Liver (tissue), 8 donors: ENCODE measurements at regions not wholly inside any gene's neighbourhood (a gene's known extent, or its start where the extent isn't known, plus 50 kb on each side); places are given as distances from the start of the nearest gene placed in this dataset.

Experiments
- DNase-seq: peaks from one replicate; pipeline ENCODE4 v3.0.0-alpha.2; 2017; ENCODE audit warnings: low spot score
- H3K27ac ChIP-seq, 2 donors: one replicate each; pipeline ENCODE4 v1.7.0; 2013; ENCODE audit warnings: inconsistent platforms in 2 of 2, low read length in 2 of 2, control low read depth in 1 of 2, low read depth in 1 of 2, mild to moderate bottlenecking in 1 of 2
- H3K27me3 ChIP-seq, 4 donors: one replicate each; pipeline versions ENCODE4 v1.6.1 to v1.7.0; 2013; ENCODE audit warnings: low read length in 3 of 4, inconsistent platforms in 1 of 4, mild to moderate bottlenecking in 1 of 4, moderate library complexity in 1 of 4; ENCODE audit not compliant: control insufficient read depth in 4 of 4, insufficient read depth in 4 of 4
- H3K36me3 ChIP-seq, 4 donors: one replicate each; pipeline versions ENCODE4 v1.6.1 to v1.7.0; 2013; ENCODE audit warnings: low read length in 3 of 4, mild to moderate bottlenecking in 3 of 4, low read depth in 1 of 4, moderate library complexity in 1 of 4; ENCODE audit not compliant: control insufficient read depth in 4 of 4, insufficient read depth in 3 of 4
- H3K4me1 ChIP-seq, 4 donors: one replicate each; pipeline versions ENCODE4 v1.6.1 to v1.7.0; 2013; ENCODE audit warnings: low read length in 3 of 4, mild to moderate bottlenecking in 3 of 4, moderate library complexity in 1 of 4; ENCODE audit not compliant: control insufficient read depth in 4 of 4, insufficient read depth in 4 of 4
- H3K4me3 ChIP-seq, 3 donors: one replicate each; pipeline versions ENCODE4 v1.6.1 to v1.7.0; 2013; ENCODE audit warnings: low read length in 3 of 3, control low read depth in 1 of 3, low read depth in 1 of 3, mild to moderate bottlenecking in 1 of 3
- H3K9ac ChIP-seq, 2 donors: one replicate each; pipeline ENCODE4 v1.7.0; 2013; ENCODE audit warnings: low read length in 2 of 2, mild to moderate bottlenecking in 2 of 2, moderate library complexity in 2 of 2, control low read depth in 1 of 2, low read depth in 1 of 2
- H3K9me3 ChIP-seq, 4 donors: one replicate each; pipeline versions ENCODE4 v1.6.1 to v1.7.0; 2013; ENCODE audit warnings: low read length in 3 of 4; ENCODE audit not compliant: control insufficient read depth in 4 of 4
- FOXA1 ChIP-seq: IDR thresholded peaks from 2 replicates; pipeline ENCODE4 v1.6.1; 2016; ENCODE audit warnings: antibody characterized with exemption
- FOXA2 ChIP-seq: IDR thresholded peaks from 2 replicates; pipeline ENCODE4 v1.6.1; 2016; ENCODE audit warnings: antibody characterized with exemption
- GABPA ChIP-seq, 2 donors: IDR thresholded peaks in 1 of 2; conservative IDR thresholded peaks in 1 of 2; 2 replicates each; pipeline ENCODE4 v1.6.1; 2016; ENCODE audit warnings: antibody characterized with exemption in 2 of 2, mild to moderate bottlenecking in 1 of 2, moderate library complexity in 1 of 2
- HNF4A ChIP-seq, 2 donors: conservative IDR thresholded peaks; 2 replicates each; pipeline ENCODE4 v1.6.1; 2016; ENCODE audit warnings: antibody characterized with exemption in 2 of 2, mild to moderate bottlenecking in 2 of 2
- HNF4G ChIP-seq: IDR thresholded peaks from 2 replicates; pipeline ENCODE4 v1.6.1; 2016; ENCODE audit warnings: antibody characterized with exemption
- JUND ChIP-seq, 2 donors: IDR thresholded peaks; 2 replicates each; pipeline ENCODE4 v1.6.1; 2016; ENCODE audit warnings: antibody characterized with exemption in 2 of 2
- RAD21 ChIP-seq, 2 donors: IDR thresholded peaks; 2 replicates each; pipeline ENCODE4 v1.6.1; 2016; ENCODE audit warnings: antibody characterized with exemption in 2 of 2, mild to moderate bottlenecking in 2 of 2
- RXRA ChIP-seq, 2 donors: IDR thresholded peaks; 2 replicates each; pipeline ENCODE4 v1.6.1; 2017 to 2018; ENCODE audit warnings: antibody characterized with exemption in 2 of 2, mild to moderate bottlenecking in 1 of 2
- SP1 ChIP-seq: IDR thresholded peaks from 2 replicates; pipeline ENCODE4 v1.6.1; 2018; ENCODE audit warnings: antibody characterized with exemption, mild to moderate bottlenecking
- TAF1 ChIP-seq: conservative IDR thresholded peaks from 2 replicates; pipeline ENCODE4 v1.6.1; 2016; ENCODE audit warnings: antibody characterized with exemption, mild to moderate bottlenecking
- YY1 ChIP-seq: IDR thresholded peaks from 2 replicates; pipeline ENCODE4 v1.6.1; 2016; ENCODE audit warnings: antibody characterized with exemption, mild to moderate bottlenecking
- WGBS: extraction: QIAGEN DNeasy Blood & Tissue Kit; methylation state at CpG from one replicate; pipeline ENCODE4 v1.1.7; 2013; 5-methylcytosine and 5-hydroxymethylcytosine counted together
- TF ChIP-seq, protein P1 (sequence below): fragments of 150-350 bp; IDR thresholded peaks from 2 replicates; pipeline ENCODE4 v1.5.1; 2017; ENCODE audit warnings: improper control_type of control experiment, low read depth, low read length; ENCODE audit not compliant: missing input control
- TF ChIP-seq, protein P2 (sequence below): IDR thresholded peaks from 2 replicates; pipeline ENCODE4 v1.6.1; 2016; ENCODE audit warnings: antibody characterized with exemption, mild to moderate bottlenecking
- TF ChIP-seq, protein P3 (sequence below): IDR thresholded peaks from 2 replicates; pipeline ENCODE4 v1.6.1; 2016; ENCODE audit warnings: antibody characterized with exemption
- TF ChIP-seq, protein P4 (sequence below): IDR thresholded peaks from 2 replicates; pipeline ENCODE4 v1.6.1; 2016; ENCODE audit warnings: antibody characterized with exemption
- donor health status: healthy.
- donor health status: healthy.
- donor health status: healthy.
- donor health status: healthy.
- donor health status: healthy.

DNA sequence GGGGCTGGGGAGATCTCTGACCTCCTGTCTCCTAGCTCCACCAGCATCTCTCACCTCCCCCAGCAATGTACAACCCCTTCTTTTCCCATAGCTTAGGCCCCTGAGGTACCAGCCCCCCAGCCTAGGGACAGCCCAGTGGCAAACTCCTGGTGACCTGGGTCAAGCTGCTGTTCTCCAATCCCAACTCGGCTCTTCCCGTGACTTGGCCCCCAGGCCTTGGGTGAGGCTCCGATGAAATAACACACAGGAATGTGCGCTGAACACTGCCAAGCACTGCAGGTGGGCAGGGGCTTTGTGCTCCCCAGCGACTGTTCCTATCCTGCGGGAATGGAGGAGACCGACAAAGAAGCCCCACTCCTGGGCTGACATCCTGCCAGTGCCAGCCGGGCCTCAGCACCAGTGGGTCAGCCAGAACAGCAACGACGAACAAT is 63.7 kb upstream of the AMZ2 start:
- Histone ChIP-seq H3K4me3 (no peak overlapping the region), H3K27me3 (no peaks in the 10 kb centered on the region), H3K36me3 (no peaks in the 10 kb centered on the region), H3K27ac (no peak overlapping the region), H3K9me3 (no peaks in the 10 kb centered on the region), H3K9ac (no peak overlapping the region), H3K4me1 (no peaks in the 10 kb centered on the region)
- no peak for DNase-seq
- TF ChIP-seq JUND (IDR thresholded peaks at IDR 0.05) (no peak), HNF4A (conservative IDR thresholded peaks at IDR 0.05) (no peak), RAD21 (IDR thresholded peaks at IDR 0.05) (no peak), FOXA1 (no peak), FOXA2 (no peak), RXRA (IDR thresholded peaks at IDR 0.05) (no peak), GABPA (IDR thresholded peaks at IDR 0.05 in 1 of 2, conservative IDR thresholded peaks at IDR 0.05 in 1 of 2) (no peak), TAF1 (no peak), YY1 (no peak), SP1 (no peak), HNF4G (no peak)
- TF ChIP-seq, protein P1, sequence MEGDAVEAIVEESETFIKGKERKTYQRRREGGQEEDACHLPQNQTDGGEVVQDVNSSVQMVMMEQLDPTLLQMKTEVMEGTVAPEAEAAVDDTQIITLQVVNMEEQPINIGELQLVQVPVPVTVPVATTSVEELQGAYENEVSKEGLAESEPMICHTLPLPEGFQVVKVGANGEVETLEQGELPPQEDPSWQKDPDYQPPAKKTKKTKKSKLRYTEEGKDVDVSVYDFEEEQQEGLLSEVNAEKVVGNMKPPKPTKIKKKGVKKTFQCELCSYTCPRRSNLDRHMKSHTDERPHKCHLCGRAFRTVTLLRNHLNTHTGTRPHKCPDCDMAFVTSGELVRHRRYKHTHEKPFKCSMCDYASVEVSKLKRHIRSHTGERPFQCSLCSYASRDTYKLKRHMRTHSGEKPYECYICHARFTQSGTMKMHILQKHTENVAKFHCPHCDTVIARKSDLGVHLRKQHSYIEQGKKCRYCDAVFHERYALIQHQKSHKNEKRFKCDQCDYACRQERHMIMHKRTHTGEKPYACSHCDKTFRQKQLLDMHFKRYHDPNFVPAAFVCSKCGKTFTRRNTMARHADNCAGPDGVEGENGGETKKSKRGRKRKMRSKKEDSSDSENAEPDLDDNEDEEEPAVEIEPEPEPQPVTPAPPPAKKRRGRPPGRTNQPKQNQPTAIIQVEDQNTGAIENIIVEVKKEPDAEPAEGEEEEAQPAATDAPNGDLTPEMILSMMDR: no peak
- TF ChIP-seq, protein P2, sequence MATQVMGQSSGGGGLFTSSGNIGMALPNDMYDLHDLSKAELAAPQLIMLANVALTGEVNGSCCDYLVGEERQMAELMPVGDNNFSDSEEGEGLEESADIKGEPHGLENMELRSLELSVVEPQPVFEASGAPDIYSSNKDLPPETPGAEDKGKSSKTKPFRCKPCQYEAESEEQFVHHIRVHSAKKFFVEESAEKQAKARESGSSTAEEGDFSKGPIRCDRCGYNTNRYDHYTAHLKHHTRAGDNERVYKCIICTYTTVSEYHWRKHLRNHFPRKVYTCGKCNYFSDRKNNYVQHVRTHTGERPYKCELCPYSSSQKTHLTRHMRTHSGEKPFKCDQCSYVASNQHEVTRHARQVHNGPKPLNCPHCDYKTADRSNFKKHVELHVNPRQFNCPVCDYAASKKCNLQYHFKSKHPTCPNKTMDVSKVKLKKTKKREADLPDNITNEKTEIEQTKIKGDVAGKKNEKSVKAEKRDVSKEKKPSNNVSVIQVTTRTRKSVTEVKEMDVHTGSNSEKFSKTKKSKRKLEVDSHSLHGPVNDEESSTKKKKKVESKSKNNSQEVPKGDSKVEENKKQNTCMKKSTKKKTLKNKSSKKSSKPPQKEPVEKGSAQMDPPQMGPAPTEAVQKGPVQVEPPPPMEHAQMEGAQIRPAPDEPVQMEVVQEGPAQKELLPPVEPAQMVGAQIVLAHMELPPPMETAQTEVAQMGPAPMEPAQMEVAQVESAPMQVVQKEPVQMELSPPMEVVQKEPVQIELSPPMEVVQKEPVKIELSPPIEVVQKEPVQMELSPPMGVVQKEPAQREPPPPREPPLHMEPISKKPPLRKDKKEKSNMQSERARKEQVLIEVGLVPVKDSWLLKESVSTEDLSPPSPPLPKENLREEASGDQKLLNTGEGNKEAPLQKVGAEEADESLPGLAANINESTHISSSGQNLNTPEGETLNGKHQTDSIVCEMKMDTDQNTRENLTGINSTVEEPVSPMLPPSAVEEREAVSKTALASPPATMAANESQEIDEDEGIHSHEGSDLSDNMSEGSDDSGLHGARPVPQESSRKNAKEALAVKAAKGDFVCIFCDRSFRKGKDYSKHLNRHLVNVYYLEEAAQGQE: no peak
- TF ChIP-seq, protein P3, sequence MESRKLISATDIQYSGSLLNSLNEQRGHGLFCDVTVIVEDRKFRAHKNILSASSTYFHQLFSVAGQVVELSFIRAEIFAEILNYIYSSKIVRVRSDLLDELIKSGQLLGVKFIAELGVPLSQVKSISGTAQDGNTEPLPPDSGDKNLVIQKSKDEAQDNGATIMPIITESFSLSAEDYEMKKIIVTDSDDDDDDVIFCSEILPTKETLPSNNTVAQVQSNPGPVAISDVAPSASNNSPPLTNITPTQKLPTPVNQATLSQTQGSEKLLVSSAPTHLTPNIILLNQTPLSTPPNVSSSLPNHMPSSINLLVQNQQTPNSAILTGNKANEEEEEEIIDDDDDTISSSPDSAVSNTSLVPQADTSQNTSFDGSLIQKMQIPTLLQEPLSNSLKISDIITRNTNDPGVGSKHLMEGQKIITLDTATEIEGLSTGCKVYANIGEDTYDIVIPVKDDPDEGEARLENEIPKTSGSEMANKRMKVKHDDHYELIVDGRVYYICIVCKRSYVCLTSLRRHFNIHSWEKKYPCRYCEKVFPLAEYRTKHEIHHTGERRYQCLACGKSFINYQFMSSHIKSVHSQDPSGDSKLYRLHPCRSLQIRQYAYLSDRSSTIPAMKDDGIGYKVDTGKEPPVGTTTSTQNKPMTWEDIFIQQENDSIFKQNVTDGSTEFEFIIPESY: no peak
- 87% methylated on average over 10 of the region's 10 CpGs for WGBS

DNA sequence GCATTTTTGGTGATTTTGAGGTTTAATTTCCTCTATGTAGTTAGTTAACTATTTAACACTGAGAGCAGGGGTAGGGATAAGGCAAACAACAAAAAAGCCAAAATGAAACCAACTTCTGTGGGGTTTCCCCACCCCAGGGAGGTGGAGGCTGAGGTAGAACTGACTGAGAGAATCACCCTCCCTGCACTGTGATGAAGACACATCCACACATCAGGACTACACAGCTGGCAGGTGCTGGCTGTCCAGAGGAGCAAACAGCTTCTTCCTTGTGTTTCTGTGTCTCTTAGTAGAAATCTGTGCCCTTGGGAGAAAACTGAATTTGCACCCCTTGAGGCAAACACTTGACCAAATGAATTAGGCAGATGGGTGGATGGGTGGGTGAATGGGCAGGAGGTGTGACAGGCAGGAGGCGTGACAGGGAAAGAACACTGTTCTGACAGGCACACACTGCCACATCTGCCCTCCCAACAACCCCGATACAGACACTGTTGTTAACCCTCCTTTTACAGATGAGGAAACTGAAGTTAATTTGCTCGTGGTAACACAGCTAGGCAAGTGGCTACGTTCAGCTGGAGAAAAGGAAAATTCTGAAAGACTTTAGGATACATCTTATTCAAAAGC is 62.9 kb upstream of the AMZ2 start:
- Histone ChIP-seq H3K27ac (no peak overlapping the region), H3K27me3 (no peaks in the 10 kb centered on the region), H3K9ac (no peak overlapping the region), H3K36me3 (no peaks in the 10 kb centered on the region), H3K4me1 (no peaks in the 10 kb centered on the region), H3K4me3 (no peak overlapping the region), H3K9me3 (no peaks in the 10 kb centered on the region)
- TF ChIP-seq, protein P3: no peak
- no peak for TF ChIP-seq JUND (IDR thresholded peaks at IDR 0.05)
- TF ChIP-seq, protein P4, sequence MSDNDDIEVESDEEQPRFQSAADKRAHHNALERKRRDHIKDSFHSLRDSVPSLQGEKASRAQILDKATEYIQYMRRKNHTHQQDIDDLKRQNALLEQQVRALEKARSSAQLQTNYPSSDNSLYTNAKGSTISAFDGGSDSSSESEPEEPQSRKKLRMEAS: no peak
- TF ChIP-seq TAF1: no peak
- 91% methylated on average over 4 of the region's 4 CpGs for WGBS
- no peak for DNase-seq
